HG03280 (cell line): ENCODE measurements at regions not wholly inside any gene's neighbourhood (a gene's known extent, or its start where the extent isn't known, plus 50 kb on each side); places are given as distances from the start of the nearest gene placed in this dataset.

Source experiments
- ATAC-seq: cut with Tn5 transposase; IDR thresholded peaks from one replicate; pipeline ENCODE4 v1.9.1; 2021; ENCODE audit warnings: mild to moderate bottlenecking, moderate library complexity; ENCODE audit not compliant: unreplicated experiment

GRCh38 chr2:216287251-216287650 is 85.0 kb downstream of the MARCHF4 start:
- ATAC-seq = no peak

DNA sequence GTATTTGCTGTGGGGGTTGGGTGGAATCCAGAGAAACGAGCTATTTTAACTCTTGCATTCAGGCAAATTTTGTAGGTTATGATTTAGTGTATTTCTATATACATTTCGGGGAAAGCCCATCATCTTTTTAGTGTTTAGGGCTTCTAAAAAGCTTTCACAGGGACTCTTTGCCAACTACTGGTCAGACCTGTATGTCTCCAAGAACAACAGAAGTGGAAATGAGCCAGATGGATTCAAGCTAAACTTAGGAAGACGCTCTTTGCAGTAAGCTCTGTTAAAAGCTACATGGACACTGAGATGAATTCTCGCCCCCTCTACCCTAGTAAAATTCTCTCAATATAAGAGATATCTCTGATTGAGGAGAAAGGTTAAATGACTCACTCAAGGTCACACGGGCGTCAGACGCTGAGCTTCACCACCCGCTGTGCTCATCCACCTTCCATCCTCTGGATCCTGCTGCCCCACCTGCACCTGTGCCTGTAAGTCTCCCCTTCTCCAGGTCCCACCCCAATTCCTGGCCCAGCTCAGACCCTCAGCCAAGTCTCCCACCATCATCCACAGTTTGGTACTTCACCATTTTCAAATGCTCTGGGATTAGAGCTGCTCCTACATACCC is 85.6 kb downstream of the MARCHF4 start:
- no peak for ATAC-seq

DNA sequence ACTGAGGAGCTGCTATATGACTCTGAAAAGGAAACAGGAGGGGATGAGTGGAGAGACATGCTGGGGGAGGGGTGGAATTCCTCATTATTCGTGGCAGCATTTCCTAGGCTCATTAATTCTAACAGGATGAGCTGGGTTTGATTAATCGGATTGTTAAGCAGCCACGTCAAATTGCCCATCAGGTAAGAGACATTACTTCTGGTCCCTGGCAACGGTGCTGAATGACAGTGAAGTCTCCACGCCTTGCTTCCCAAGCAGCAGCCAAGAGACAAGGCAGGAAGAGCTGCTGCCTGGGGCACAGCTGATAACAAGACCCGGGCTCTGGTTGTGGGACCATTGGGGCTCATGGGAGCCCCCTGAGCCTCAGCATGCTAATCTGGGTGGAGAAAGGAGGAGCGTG is 86.6 kb downstream of the MARCHF4 start:
- ATAC-seq = no peak

DNA sequence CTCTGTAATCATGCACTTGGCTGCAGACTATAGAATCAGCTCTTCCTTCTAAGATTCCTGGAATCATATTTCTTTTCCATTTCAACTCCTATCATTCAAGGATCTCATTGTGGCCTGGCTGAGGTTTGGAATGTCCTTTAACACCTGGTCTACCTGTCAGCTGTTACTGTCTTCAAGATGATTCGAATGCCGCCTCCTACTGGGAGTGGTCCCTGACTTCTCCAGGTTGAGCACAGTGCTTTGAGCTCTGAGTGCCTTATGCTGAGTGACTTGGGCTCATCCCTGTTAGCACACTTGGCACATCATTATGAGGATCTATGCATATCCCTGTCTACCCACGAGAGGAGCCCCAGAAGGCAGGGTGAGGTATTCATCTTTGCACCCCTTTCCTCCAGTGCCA is 87.6 kb downstream of the MARCHF4 start:
- no peak for ATAC-seq

DNA sequence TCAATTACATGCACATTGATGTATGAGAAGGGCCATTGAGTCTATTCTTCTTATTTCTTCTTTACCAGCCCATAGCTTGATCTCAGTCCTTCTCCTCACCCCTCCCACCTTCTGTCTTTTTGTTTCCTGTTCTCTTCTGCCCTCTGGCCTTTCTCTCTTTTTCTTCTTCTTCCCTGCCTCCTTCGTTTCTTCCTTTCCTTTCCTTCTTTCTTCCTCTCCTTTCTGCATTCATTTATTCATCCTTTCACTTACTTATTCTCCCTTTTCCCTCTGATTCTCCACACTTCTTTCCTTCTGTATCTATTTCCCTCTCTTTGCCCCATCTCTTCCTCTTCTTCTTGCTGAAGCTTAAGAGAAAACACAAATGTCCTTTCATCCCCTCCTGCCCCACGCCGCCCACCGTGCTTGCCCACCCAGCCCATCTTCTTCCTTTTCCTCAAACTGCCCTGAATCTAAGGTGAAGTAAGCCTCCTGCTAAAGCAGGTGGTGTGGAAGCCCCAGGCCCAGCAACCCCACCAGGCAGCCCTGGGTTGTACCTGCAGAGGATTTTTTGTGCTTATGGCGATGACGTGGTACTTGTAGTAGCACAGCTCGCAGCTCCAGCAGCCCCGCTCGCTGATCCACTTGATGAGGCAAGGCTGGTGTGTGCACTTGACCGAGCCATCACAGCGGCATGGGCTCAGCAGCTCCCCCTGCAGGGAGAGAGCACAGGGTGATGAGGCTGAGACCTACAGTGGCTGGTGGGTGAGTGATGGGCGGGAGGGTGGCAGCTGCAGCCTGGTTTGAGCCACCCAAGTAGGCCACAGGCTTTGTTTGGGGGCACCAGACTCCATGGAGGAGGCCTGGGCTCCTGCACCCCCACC is 89.0 kb downstream of the MARCHF4 start:
- peak; percentile 86 for ATAC-seq

DNA sequence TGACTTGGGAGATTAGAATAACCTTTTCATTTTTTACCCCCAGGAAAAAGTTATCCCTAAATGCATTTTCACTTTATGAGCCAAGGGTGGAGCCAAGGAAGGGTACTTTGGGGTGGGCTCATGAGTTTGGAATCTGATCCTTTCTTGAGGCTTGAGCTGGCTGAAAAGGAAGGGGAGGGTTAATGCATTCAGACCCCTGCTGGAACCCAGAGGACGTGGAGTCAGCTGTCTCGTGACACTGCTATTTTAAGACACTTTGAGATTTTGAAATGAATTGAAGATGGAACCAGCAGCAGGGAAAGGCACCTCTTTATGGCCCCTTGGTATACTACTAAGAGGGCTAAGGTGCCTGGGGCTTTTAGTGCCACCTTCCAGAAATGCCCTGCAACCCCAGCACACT is 90.4 kb downstream of the MARCHF4 start:
- ATAC-seq = no peak

DNA sequence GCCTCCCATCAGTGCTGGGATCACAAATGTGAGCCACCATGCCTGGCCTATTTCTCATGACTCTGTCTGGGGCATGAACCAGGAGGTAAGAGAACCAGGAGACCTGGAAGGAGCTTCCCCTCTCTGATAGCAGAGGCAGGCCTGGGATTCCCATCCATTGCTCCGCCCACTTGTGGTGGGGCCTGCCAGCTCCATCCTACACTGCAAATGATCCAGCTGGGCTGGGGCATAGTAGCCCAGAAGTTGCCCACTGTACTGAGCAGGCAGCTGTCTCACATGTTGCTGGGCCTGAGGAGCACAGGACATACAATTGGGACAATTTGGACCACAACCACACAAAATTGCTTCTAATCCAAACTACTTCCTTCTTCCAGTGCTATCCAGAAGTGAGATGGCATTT is 91.0 kb downstream of the MARCHF4 start:
- ATAC-seq = no peak

DNA sequence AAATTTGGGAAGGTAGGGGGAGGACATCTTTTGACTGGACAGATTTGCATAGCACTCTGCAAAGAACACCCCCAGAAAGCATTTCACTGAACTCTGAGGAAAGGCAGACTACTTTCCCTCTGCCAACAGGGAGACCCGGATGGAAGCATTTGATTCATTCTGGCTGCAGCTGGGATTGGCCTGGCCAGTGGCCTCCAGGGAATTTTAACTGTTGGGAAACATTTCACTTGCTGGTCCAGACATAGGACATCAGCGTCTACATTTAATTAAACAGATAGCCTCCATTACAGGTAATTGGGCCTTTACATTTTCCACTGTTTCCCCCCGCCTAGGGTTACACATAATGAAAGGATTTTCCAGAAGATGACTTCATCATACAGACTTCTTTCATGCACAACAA is 92.8 kb downstream of the MARCHF4 start:
- ATAC-seq = no peak

- ATAC-seq = no peak
Measured at GRCh38 chr2:216279031-216279430, 93.3 kb downstream of the MARCHF4 start.

DNA sequence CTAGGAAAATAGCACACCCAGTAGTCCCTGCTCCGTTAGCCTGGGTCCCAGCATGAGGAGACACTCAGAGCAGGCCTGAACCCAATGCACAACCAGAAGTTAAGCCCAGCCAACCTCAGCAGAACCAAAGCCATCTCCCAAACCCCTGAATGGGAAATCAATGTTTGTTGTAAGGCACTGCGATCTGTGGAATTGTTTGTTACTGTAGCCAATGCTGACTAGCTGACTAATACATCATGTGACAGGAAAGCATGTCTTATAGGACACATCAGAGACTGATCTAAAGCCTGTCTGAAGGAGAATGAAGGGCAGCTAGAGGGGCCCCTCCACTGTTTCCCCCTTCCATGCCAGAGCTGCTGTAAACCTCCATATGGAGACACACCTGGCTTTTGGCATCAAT is 96.4 kb downstream of the MARCHF4 start:
- ATAC-seq = no peak

GRCh38 chr2:216274194-216274840 is 98.0 kb downstream of the MARCHF4 start:
- ATAC-seq = no peak

DNA sequence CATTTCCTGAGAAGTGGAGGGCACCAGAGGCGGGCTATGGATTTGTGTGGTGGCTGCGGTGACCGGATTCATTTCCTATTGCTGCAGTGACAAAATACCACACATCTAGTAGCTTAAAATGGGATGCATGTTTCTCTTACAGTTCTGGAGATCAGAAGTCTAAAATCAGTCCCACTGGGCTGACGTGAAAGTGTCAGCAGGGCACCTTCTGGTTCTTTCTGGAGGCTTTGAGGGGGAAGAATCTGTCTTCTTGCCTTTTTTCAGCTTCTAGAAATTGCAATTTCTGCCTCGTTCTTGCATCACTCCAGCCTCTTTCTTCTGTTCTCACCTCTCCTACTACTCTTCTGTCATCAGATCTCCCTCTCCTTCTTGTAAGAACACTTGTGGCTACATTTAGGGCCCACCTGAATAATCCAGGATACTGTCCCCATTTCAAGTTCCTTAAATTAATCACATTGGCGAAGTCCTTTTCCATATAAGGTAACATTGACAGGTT is 111.2 kb downstream of the MARCHF4 start:
- no peak for ATAC-seq

DNA sequence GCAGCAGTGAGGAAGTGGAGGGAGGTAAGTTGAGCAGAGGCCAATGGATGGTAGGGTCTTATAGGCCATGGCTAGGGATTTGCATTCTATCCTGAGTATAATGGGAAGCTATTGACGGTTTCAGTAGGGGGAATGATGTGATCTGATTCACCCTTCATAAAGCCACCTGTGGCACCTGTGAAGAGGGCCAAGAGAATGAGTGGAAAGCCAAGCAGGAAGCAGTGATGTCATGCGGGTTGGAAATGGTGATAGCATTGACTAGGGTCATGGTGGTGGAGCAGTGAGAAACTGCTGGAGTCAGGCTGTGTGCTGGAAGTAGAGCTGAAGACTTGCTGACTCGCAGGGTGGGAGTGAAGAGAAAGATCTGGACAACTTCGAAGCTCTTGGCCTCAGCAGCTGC is 111.7 kb downstream of the MARCHF4 start:
- ATAC-seq = no peak

- no peak for ATAC-seq
Measured at GRCh38 chr2:216259081-216259480, 113.2 kb downstream of the MARCHF4 start.

GRCh38 chr2:216257089-216257488 is 115.2 kb downstream of the MARCHF4 start:
- ATAC-seq = no peak
